NCI-H524 (cell line): ENCODE measurements at regions not wholly inside any gene's neighbourhood (a gene's known extent, or its start where the extent isn't known, plus 50 kb on each side); places are given as distances from the start of the nearest gene placed in this dataset.

Experiments
- DNase-seq, 2 experiments: peaks; one replicate each; lab custom pipeline; 2025; lab: John Stamatoyannopoulos, UW

DNA sequence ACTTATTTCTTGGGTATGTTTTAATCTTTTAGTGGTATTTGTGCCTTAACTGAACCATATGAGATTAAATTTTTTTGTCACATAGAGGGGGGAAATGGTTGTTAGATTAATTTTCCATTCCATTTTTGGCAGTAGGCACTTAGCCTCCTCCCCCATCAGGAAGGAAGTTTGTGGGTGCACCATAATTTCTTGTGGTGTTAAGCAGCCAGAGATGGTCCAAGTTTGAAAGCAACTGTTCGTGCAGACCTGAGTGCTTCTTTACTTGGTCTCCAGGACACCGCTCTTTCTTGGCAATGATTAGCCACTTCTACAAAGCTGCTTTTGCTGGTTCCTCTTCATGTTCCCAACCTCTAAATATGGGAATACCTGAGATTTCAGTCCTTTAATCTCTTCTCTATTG is 92.7 kb upstream of the RPL34 start:
- no peak for DNase-seq

DNA sequence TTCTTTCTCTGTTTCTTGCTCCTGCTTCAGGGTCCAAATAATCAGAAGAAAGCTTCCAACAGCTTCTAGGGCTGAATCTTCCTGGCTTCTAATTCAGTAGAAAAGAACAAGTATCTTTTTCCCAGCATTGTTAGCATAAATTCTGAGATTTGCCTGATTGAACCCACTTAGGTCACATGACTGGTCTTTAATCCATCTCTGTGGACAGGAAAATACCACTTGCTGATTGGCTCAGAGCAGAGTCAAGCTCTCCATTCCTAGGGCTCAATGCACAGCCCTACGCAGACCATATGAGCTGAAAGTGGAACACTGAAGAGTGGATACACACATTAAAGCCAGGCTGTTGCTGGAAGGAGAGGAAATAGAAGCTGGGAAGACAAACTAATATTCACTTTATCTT is 99.6 kb upstream of the RPL34 start:
- no peak for DNase-seq

DNA sequence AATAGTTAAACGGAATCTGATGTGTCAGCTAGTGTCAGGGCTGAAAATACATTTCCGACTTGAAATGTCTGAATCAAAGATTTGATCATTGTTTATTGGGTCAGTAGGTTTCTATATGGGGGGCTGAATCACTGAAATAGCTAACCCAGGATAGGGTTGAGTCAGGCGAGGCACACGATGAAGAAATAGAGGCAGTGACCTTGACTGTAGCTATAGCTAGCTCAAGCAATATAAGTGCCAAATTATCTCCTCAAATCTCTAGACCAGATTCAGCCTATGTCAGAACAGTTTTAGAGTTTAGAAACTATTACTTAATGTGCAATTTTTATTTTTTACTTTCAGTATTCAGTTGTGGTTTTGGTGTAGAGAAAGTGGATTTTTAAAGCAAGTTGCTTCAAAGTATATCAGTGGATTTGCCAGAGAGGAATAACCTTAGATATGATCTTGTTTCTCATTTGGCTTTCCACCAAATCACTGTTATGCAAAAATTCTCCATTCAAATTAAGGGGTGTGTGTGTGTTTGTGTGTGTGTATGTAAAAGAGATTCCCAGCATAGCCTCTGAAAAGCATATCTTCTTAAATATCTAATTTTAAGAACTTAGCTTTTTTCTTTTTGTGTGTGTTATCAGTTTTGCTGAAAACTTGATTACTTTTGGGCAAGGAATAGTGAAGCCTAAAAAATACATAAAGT is 100.3 kb upstream of the RPL34 start:
- no peak for DNase-seq

DNA sequence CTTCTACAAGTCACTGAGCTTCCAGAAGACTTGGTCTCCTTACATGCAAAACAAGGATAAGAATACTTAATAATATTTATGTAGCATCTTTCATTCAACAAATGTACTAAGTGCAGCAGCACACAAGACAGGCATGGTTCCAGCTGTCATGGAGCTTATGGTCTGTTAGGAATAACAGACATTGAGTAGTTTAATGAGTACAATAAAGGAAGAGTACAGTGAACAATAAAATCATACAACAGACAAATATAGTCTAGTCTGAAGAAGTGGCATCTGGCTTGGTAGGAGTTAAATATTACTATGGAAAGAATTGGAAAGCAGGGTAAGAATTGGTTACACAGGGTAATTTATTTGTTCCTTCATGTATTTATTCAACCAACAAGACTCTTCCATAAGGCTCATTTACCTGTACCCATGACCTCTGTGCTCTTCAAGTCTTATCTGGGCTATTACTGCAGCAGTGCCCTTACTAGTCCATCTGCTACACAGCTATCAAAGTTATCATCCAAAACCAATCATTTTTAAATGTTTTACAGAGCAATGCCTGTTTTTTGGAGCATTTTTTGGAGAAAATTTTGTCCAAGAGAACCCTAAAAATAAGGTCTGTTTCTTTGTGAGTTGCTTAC is 101.1 kb upstream of the RPL34 start:
- DNase-seq = no peak

DNA sequence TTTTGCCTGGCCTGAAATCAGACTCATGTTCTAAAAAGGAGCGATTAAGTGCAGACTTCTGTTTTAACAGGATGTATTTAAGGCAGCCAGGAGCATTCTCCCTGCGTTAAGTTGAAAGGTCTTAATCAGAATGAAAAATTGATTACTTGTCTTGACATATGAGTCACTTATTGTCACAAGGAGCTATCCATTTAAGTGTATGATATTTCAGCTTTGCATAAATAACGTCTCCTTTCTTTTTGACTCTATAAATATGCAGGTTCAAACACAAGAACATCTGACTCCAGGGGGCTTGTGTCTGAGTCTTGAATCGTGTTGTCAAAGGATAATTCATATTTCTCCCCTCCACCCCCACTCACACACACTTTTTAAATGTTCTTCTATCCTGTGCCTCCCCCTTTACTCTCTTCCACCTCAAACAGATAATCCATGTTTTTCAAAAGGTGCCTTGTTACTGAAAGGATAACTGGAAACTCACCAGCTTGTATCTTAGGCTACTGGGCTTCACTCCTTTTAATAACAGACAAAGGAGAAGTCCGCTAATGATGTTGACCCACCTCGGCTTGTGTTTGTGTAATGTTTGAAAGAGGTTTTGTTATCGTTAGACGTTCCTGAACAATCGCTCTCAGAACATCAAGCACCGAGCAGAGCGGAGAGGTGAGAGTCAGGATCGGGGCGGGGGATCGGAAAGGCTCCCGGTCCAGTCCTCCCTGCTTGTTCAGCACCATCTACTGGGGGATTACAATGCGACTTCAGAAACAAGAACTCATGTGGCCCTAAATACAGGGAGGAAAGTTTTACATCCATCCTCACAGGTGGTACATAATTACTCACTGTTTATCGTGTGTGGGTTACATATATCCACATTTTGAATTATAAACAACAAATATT is 107.5 kb upstream of the RPL34 start:
- DNase-seq = peak in 1 of 2 experiments; percentile 26

DNA sequence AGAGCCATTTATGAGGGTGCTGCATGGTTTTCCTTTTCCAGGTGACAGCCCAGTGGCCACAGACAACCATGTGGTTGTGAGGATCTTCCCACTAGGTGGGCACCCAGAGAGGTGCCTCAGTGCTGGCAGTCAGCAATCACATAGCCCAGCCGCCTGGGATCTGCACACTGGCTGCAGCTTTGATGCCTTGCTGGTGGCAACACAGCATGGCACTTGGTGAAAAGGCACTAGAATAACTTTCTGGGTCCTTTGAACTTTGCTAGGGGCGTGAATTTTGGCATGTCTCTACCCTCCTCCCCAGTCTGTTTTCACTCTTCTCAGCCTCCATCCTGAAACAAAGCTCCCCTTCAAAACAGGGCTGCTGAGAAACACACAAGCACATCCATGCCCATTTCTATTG is 108.8 kb upstream of the RPL34 start:
- no peak for DNase-seq

DNA sequence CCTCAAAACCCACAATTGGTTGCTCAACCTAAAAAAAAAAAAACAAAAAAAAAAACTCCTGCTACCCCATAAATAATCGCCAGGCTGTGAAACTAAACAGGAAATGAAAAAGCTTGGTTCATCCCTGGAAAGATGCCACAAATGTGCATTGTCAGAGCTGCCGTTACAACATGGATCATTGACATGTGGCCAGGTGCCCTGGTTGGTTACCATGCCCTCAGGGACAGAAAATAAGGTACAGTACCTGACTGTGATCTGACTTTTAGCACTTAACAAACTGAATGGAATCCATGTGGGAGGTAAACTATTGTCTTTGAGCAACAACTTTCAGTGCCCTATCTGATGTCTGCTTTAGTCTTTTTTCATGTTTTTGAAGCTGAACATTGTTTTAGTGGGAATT is 118.0 kb upstream of the RPL34 start:
- DNase-seq = no peak

DNA sequence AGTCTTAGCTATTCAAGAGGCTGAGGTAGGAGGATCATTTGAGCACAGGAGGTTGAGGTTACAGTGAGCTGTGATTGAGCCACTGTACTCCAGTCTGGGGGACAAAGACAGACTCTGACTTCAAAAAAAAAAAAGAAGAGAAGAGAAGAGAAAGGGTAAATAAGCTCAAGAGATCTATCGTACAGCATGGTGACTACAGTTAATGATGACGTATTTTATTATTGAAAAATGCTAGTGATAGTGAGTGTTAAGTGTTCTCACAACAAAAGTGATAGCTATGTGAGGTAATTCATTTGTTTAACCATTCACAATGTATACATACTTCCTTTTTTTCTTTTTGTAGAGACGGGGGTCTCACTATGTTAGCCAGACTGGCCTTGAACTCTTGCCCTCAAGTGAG is 121.5 kb upstream of the RPL34 start:
- DNase-seq = no peak

DNA sequence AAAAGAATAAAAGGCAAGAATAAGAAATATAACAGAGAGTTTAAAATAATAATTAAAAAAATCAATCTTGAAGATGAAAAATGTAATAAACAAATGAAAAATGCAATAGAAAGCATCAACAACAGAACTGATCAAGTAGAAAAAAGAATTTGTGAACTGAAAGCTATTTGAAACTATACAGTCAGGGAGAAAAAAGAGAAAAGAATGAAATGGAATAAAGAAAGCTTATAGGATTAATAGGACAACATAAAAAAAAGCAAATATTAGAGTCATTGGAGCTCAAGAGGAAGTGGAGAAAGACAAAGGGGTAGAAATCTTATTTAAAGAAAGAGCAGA is 126.8 kb upstream of the RPL34 start:
- DNase-seq = no peak

DNA sequence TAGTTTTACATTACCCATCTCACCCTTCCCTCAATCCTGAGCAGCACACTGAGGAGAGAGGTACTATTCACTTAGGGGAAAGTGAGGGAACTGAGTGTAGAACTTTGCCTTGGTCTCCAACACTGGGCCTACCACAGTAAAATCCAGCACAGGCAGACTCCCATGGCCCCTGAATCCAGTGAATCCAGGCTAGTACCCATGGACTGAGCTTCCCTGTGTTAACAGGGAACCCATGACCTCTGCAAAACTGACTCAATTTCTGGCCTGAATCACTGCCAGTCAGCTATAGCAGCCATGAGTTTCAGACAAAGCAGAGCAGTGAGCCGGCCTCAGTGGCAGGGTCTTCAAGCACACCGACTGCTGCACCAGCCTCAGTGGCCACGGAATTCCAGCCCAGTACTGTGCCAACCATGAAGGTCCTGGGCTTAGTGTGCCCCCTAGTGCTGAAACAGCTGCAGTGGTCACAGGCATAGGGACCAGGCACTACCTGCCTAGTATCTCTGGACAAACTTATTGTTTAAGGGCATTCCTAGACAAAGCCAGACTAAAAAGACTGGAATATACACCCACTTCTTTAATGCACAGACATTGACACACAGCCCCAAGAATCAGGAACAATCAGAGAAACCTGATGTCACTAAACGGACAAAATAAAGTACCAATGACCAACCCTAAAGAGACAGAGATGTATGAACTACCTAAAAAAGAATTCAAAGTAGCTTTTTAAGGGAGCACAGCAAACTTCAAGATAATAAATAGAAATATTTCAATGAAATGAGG is 127.4 kb upstream of the RPL34 start:
- no peak for DNase-seq

DNA sequence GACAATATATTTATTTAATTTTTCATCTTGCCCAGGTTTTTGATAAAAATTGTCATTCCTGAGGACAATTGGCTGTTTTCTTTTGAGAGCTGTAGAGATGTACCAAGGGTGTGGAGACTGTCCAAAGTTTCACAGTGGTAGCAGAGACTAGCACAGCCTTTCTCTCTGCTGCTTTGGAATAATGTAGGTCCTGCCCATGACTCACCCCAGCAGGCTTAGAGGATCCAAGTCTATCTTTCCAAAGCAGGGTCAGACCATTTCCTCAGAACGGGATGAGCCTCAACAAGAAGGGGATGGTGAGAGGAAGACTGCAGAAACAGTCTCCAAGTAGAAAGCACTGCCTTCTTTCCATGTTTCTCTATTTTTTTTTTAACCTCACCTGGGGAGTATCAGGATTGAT is 131.5 kb upstream of the RPL34 start:
- no peak for DNase-seq

DNA sequence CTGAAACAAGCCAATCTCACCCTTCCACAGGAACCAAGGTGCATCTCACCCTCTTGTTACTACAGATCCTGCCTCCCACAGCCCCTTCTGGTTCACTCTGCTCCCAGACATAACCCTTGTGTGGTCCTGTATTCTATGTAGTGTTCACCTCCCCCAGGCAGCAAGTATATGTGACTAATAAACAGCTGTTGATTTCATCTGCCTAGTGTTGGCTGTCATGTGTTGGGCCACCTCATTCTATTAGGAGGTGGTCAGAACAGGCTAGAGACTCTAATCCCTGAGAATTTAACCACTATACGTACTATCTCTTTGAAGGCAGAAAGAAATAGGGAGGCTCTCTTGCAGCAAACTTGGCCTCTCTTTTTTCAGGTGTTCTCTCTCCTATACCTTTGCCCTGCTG is 134.3 kb upstream of the RPL34 start:
- no peak for DNase-seq

DNA sequence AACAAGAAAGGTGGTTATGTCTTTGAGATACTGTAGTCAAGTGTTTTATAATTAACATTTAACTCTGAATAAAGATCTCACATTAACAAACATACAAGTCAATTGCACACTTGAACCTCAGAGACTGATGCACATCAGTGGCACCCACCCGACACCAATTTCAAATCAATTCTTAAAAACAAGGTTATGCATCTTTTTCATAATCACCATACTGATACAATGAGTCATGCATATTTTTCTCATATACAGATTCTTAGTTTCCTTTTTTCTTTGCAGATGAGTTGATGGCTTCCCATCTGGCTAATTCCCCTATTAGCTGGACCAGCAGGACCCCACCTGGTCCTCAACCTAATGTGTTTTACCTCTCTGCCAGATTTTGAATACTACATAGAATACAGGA is 136.2 kb upstream of the RPL34 start:
- no peak for DNase-seq

DNA sequence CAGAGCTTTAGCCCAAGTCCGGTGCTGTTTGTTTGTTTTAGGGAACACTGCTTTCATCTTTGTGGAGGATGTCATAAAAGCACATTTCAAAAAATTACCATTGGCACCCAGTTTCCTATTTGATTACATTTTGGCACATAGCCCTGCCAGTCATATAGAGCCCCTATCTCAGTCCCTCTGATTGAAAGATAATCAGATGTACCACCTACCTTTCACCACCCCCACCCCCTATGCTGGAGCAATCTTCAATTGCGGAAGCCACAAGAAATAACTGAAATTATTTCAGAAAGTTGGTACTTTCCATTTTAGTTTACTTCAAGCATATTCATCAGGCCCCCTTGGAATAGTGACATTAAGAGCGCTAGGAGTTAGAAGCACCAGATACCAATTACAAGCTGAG is 136.7 kb upstream of the RPL34 start:
- DNase-seq = no peak

DNA sequence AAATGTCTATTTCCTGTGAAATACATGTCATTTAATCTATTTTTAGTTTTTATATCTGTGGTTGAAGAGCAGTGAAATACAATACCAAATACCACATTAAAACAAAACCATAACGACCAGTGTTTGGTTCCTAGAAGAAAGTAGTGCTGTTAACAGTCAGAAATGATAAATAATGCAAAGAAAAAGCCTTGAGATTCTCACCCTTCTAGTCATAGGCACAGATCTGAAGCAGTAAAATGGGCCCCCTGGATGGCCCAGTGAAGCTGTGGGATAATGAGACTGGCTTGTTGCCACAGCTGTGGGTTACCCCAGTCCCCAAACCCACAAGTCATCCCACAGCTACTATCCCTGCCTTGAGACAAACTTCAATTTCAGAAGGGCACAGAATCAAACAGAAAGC is 137.3 kb upstream of the RPL34 start:
- no peak for DNase-seq

DNA sequence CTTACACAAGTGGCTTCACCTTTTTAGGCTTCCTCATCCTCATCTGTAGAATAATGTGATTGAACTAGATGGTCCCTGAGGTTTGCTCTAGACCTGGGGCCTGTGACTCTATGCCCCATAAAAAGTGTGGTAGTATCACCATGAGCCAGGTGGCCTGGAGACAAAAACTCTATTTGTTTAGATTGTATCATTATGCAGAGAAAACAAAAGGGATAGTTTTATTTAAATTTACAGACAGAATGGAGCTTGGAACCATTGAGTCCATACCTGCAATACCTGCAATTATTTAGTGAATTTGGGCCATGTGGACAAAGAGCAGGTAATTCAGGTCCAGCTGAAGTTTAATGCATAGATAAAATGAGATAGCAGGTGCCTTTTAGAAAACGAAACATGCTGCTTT is 139.5 kb upstream of the RPL34 start:
- DNase-seq = no peak

DNA sequence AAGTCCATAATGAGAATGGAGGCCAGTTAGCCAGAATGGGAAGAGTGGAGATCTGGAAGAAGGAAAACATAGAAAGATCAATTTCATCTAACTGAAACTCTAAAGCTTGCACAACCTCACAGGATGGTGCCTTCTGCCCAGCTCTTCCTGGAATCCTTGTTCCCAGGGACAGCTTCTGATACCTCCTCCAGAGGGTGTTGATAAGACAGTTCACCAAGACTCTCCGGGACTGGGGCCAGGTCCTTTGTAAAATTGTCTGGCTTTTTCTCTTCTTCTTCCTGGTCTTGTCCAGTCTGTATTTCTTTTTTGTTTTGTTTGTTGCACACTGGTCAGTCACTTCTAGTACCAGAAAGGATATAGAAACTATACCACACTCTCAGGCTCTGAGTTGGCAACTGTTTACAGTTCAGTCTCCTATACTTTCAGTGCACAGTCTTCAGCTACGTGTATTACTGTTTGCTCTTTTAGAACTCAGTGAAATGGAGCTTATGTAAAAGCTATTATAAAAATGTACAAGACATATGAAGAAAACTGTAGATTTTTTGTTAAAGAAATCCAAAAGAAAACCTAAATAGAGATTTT is 142.8 kb upstream of the RPL34 start:
- DNase-seq = no peak

DNA sequence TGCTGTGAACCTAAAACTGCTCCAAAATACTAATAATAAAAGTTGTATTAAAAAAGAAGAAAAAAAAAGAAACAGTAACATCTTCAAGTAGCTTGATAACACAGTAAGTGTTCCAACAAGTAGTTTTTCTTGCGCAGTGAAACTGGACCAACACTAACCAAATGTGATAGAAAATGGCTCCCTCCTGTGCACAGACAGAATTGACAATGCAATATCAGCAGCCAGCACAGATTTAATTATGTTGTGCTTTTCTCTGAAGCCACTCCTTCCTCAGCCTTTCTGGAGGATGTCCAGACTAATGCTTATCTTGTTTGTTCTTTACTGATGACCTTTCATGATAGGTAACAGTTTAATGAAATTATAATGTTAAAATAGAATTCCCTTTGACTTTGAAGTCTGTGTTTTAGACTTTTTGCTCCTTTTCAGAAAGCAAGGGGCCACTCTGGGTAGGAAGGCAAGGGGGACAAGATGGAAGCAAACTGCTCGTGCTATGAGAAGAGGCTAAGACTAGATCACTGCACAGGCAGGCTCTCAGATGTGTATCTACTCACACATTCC is 147.1 kb upstream of the RPL34 start:
- no peak for DNase-seq

DNA sequence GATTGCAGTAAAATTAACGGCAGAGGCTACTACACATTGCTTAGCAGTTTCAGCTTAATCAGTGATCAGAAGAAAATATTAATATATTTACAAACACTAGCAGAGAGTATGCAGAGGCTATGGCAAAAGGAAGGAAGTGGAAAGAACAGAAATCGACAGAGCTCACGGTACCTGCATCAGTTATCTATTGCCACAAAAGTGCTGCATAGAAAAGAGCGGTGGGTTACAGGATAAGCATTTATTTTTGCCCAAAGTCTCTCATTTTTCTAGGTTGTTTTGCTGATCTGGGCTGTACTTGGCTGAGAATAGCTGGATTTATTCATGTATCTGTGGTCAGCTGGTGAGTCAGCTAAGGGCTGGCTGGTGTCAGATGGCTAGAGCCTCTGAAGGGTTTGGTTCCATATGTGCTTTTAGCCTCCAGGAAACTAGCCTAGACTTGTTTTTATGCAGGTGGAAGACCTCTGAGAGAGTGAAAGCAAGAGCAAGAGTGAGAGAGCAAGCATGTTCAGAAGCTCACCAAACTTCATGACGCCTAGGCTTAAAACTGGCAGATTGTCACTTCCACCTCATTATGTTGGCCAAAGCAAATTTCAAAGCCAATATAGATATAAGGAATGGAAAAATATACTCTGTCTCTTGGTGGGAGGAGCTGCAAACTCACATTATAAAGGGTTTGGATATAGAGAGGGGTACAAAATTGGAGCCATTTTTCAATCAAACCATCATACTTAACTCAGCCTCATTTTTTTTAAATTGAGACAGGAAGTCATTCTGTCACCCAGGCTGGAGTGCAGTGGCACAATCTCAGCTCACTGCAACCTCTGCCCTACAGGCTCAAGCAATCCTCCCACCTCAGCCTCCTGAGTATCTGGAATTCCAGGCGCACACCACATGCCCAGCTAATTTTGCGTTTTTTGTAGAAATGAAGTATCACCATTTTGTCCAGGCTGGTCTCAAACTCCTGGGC is 153.2 kb upstream of the RPL34 start:
- peak in 1 of 2 experiments; percentile 64 for DNase-seq

DNA sequence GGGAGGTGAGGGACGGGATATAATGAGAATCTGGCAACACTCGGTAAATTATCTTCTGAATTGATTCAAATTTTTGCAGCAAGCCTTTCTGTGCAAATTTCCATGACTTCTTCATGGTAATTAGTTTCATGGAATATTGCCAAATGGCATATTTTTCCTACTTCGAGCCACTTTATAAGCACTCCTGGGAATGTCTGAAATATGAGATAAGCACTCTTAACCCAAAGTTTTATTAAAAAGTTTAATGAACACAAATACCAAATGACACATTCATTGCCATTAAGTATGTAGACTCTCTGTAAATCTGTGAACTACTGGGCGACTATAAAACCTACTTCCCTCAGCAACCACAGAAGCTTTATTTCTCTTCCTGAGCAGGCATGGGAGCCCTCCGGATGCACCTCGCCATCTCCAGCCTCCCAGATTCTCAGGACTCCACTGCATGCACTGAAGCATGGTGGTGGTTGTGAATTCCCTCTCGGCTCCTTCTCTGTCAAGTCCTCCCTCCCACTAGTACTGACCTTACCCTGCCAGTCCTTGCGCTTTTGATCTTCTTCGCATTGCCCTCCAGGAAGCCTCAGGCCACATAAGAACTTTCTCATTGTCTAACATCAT is 154.4 kb upstream of the RPL34 start:
- peak in 1 of 2 experiments; percentile 8 for DNase-seq
